H1 (cell line): ENCODE measurements at regions not wholly inside any gene's neighbourhood (a gene's known extent, or its start where the extent isn't known, plus 50 kb on each side); places are given as distances from the start of the nearest gene placed in this dataset.

Experiments used
- CBX8 ChIP-seq: fragments of 300-800, 300-1000 bp; sonication (generic); IDR thresholded peaks from 2 replicates; pipeline ENCODE4 v1.7.1; 2016; ENCODE audit warnings: low read depth, low read length, borderline replicate concordance
- HDAC6 ChIP-seq: IDR thresholded peaks from one replicate; pipeline ENCODE4 v1.7.1; 2012; ENCODE audit warnings: low read depth, mild to moderate bottlenecking, inconsistent platforms, low read length, moderate library complexity
- JUN ChIP-seq: IDR thresholded peaks from 2 replicates; pipeline ENCODE4 v1.6.1; 2011; ENCODE audit warnings: low read depth, mild to moderate bottlenecking, improper control_type of control experiment, low read length
- SIRT6 ChIP-seq: IDR thresholded peaks from one replicate; pipeline ENCODE4 v1.7.1; 2012; ENCODE audit warnings: low read length, inconsistent platforms
- SIX5 ChIP-seq: IDR thresholded peaks from 2 replicates; pipeline ENCODE4 v1.6.1; 2011; ENCODE audit warnings: mild to moderate bottlenecking, low read depth, low read length
- TAF7 ChIP-seq: optimal IDR thresholded peaks from 2 replicates; pipeline ENCODE3; 2011; ENCODE audit warnings: low read depth, mild to moderate bottlenecking, inconsistent platforms, low read length, moderate library complexity, borderline replicate concordance
- TCF12 ChIP-seq: IDR thresholded peaks from 2 replicates; pipeline ENCODE4 v1.6.1; 2011; ENCODE audit warnings: low read depth, mild to moderate bottlenecking, low read length
- TF ChIP-seq, protein P1 (sequence below): IDR thresholded peaks from 2 replicates; pipeline ENCODE4 v1.6.1; 2012; ENCODE audit warnings: low read length, inconsistent platforms
- TF ChIP-seq, protein P2 (sequence below): IDR thresholded peaks from 2 replicates; pipeline ENCODE4 v1.6.1; 2011; ENCODE audit warnings: low read length, improper control_type of control experiment

DNA sequence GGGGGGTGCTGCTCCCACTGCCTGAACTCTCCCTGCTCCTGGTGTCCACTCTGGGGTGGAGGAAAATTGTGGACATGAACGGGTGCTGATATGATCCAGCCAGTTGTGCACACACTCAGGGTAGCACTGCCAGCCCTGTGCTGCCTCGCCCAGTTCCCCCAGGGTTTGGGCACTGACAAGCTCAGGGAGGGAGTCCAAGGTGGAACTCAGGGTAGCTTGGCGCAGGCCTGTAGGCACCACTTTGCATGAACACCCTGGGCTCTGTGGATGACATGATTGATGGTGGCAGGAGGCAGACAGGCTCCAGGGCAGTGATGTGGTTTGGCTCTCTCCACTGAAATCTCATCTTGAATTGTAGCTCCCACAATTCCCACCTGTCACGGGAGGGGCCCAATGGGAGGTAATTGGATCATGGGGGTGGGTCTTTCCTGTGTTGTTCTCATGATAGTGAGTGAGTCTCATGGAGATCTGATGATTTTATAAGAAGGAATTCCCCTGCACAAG is 572.0 kb upstream of the PABPC4L start (continued):
- no peak for TF ChIP-seq JUN
- no peak for TF ChIP-seq SIX5
- TF ChIP-seq TCF12 = no peak
- TF ChIP-seq SIRT6 = no peak
- no peak for TF ChIP-seq TAF7
- no peak for TF ChIP-seq CBX8
- no peak for TF ChIP-seq HDAC6
- TF ChIP-seq, protein P1, sequence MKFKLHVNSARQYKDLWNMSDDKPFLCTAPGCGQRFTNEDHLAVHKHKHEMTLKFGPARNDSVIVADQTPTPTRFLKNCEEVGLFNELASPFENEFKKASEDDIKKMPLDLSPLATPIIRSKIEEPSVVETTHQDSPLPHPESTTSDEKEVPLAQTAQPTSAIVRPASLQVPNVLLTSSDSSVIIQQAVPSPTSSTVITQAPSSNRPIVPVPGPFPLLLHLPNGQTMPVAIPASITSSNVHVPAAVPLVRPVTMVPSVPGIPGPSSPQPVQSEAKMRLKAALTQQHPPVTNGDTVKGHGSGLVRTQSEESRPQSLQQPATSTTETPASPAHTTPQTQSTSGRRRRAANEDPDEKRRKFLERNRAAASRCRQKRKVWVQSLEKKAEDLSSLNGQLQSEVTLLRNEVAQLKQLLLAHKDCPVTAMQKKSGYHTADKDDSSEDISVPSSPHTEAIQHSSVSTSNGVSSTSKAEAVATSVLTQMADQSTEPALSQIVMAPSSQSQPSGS = no peak
- TF ChIP-seq, protein P2, sequence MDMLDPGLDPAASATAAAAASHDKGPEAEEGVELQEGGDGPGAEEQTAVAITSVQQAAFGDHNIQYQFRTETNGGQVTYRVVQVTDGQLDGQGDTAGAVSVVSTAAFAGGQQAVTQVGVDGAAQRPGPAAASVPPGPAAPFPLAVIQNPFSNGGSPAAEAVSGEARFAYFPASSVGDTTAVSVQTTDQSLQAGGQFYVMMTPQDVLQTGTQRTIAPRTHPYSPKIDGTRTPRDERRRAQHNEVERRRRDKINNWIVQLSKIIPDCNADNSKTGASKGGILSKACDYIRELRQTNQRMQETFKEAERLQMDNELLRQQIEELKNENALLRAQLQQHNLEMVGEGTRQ = no peak
- TF ChIP-seq, all 59 proteins: peak for 0
